ENCODE measurements at regions not wholly inside any gene's neighbourhood (a gene's known extent, or its start where the extent isn't known, plus 50 kb on each side); places are given as distances from the start of the nearest gene placed in this dataset.
"Not testable (repeated sequence)": the region's sequence is repeated elsewhere in the genome, so short reads cannot be mapped to it uniquely, and the experiment has no call there.

GRCh38 chr13:68895696-68896095 is 1211.9 kb upstream of the ATXN8OS start (continued):
- TF ChIP-seq, protein P1, sequence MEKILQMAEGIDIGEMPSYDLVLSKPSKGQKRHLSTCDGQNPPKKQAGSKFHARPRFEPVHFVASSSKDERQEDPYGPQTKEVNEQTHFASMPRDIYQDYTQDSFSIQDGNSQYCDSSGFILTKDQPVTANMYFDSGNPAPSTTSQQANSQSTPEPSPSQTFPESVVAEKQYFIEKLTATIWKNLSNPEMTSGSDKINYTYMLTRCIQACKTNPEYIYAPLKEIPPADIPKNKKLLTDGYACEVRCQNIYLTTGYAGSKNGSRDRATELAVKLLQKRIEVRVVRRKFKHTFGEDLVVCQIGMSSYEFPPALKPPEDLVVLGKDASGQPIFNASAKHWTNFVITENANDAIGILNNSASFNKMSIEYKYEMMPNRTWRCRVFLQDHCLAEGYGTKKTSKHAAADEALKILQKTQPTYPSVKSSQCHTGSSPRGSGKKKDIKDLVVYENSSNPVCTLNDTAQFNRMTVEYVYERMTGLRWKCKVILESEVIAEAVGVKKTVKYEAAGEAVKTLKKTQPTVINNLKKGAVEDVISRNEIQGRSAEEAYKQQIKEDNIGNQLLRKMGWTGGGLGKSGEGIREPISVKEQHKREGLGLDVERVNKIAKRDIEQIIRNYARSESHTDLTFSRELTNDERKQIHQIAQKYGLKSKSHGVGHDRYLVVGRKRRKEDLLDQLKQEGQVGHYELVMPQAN (IDR thresholded peaks at IDR 0.05; ENCODE audit: borderline replicate concordance) = no peak
- TF ChIP-seq ZNF644 (tag; IDR thresholded peaks at IDR 0.05; ENCODE audit: low read depth) = no peak
- TF ChIP-seq, protein P2, sequence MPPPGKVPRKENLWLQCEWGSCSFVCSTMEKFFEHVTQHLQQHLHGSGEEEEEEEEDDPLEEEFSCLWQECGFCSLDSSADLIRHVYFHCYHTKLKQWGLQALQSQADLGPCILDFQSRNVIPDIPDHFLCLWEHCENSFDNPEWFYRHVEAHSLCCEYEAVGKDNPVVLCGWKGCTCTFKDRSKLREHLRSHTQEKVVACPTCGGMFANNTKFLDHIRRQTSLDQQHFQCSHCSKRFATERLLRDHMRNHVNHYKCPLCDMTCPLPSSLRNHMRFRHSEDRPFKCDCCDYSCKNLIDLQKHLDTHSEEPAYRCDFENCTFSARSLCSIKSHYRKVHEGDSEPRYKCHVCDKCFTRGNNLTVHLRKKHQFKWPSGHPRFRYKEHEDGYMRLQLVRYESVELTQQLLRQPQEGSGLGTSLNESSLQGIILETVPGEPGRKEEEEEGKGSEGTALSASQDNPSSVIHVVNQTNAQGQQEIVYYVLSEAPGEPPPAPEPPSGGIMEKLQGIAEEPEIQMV (tag; conservative IDR thresholded peaks at IDR 0.05; ENCODE audit: low read depth) = no peak
- TF ChIP-seq SIRT6 (IDR thresholded peaks at IDR 0.05; ENCODE audit: low read depth, low read length) = no peak
- TF ChIP-seq CBX2 (IDR thresholded peaks at IDR 0.05; ENCODE audit: insufficient read depth, low read length, poor library complexity, severe bottlenecking) = no peak
- no peak for TF ChIP-seq PATZ1 (CRISPR knock-in tag; IDR thresholded peaks at IDR 0.05; ENCODE audit: borderline replicate concordance)
- TF ChIP-seq GABPA (tag; conservative IDR thresholded peaks at IDR 0.05; ENCODE audit: low read depth) = no peak
- no peak for TF ChIP-seq ZNF239 (CRISPR knock-in tag; IDR thresholded peaks at IDR 0.05)
- TF ChIP-seq HNRNPH1 (optimal IDR thresholded peaks at IDR 0.05; ENCODE audit: low read depth, low read length) = no peak

DNA sequence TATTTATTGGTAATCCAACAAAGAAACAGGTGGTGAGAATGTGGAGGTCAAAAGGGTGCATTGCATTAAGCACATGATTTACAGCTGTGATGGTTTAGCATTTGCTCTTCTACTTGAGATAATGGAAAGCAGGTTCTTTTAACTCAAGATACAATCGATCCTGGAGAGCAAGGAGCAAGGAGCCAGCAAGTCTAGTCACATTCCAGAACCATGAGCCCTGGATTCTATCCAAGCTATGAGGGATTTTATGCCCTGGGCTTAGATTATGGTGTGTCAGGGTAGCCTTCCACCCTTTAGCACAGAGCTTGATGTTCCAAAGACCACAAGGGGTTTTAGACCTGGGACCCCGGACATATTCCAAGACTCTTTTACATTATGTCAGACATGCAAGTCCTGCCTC is 1213.9 kb upstream of the ATXN8OS start:
- CTCF ChIA-PET (ENCODE audit: low intra/inter-chr PET ratio); H3K9me3 ChIP-seq (replicated peaks; ENCODE audit: control insufficient read depth, insufficient read depth, low read depth, low read length); BruUV-seq (replicated peaks); DNase-seq (ENCODE audit: extremely low read depth in 1 of 4, low spot score in 3 of 4); intact Hi-C loops (cut with micrococcal nuclease); ATAC-seq; H3K79me2 ChIP-seq (ENCODE audit: control insufficient read depth, insufficient read depth, low read length); FAIRE-seq; H4K20me1 ChIP-seq (replicated peaks; ENCODE audit: control insufficient read depth, insufficient read depth, low read length); H3K4me2 ChIP-seq (ENCODE audit: insufficient read depth, low read length); H3K4me3 ChIP-seq; H3K9ac ChIP-seq (ENCODE audit: insufficient read depth in 1 of 2, low read depth in 2 of 2, low read length in 2 of 2); H3K9me1 ChIP-seq (ENCODE audit: control insufficient read depth, insufficient read depth, low read length); H3K27me3 ChIP-seq (ENCODE audit: control insufficient read depth in 2 of 2, insufficient read depth in 2 of 2, low read length in 2 of 2); H2AFZ ChIP-seq (ENCODE audit: low read depth, low read length); H3K27ac ChIP-seq (ENCODE audit: extremely low read depth, low read depth, low read length); POLR2A ChIA-PET; H3K4me1 ChIP-seq (replicated peaks in 1 of 2; ENCODE audit: control insufficient read depth in 2 of 2, insufficient read depth in 2 of 2, low read length in 2 of 2); H3K36me3 ChIP-seq (ENCODE audit: control insufficient read depth, insufficient read depth, low read length); in situ Hi-C loops (cut with MboI): not testable (repeated sequence)
- whole genome bisulfite sequencing (ENCODE audit: insufficient coverage, low coverage, missing lambda C conversion rate) = 0% methylated on average over 2 of the region's 2 CpGs

DNA sequence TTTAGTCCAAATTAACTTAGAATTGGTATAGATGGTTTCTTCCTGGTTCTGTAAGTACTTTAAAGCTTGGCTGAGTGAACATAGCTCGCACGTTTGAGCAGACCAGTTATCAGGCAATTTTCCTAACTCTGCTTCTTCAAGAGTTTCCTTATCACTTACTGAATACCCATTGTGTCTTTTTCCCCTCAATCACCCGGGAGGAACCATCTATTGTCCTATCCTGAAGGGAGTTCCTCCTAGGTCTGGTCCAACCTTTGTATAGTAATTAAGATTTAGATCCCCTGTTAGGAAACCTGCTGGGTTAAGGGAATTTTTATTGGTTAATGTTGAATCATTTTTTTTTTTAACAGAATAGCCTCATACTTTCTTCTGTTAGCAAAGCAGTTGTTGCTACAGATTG is 1215.0 kb upstream of the ATXN8OS start:
- H4K20me1 ChIP-seq (replicated peaks; ENCODE audit: control insufficient read depth, insufficient read depth, low read length); DNase-seq (ENCODE audit: extremely low read depth in 1 of 4, low spot score in 3 of 4); in situ Hi-C loops (cut with MboI); BruUV-seq (replicated peaks); CTCF ChIA-PET (ENCODE audit: low intra/inter-chr PET ratio); POLR2A ChIA-PET; H3K4me1 ChIP-seq (replicated peaks in 1 of 2; ENCODE audit: control insufficient read depth in 2 of 2, insufficient read depth in 2 of 2, low read length in 2 of 2); H3K9ac ChIP-seq (ENCODE audit: insufficient read depth in 1 of 2, low read depth in 2 of 2, low read length in 2 of 2); H2AFZ ChIP-seq (ENCODE audit: low read depth, low read length); H3K79me2 ChIP-seq (ENCODE audit: control insufficient read depth, insufficient read depth, low read length); H3K36me3 ChIP-seq (ENCODE audit: control insufficient read depth, insufficient read depth, low read length); FAIRE-seq; ATAC-seq; H3K4me3 ChIP-seq; H3K4me2 ChIP-seq (ENCODE audit: insufficient read depth, low read length); intact Hi-C loops (cut with micrococcal nuclease); H3K9me3 ChIP-seq (replicated peaks; ENCODE audit: control insufficient read depth, insufficient read depth, low read depth, low read length); H3K9me1 ChIP-seq (ENCODE audit: control insufficient read depth, insufficient read depth, low read length); H3K27me3 ChIP-seq (ENCODE audit: control insufficient read depth in 2 of 2, insufficient read depth in 2 of 2, low read length in 2 of 2); H3K27ac ChIP-seq (ENCODE audit: extremely low read depth, low read depth, low read length): not testable (repeated sequence)
- WGBS (ENCODE audit: insufficient coverage, low coverage, missing lambda C conversion rate) = 0% methylated on average over 3 of the region's 3 CpGs

All from K562 (cell line).